H1 (cell line): ENCODE measurements at regions not wholly inside any gene's neighbourhood (a gene's known extent, or its start where the extent isn't known, plus 50 kb on each side); places are given as distances from the start of the nearest gene placed in this dataset.
"Not testable (repeated sequence)": the region's sequence is repeated elsewhere in the genome, so short reads cannot be mapped to it uniquely, and the experiment has no call there.

Experiments used
- CTCF ChIA-PET: fragments of 300-600 bp; sonication (Branson Sonifier 250); formaldehyde crosslinking; loops from one replicate; lab custom pipeline; 2021; ENCODE audit not compliant: partially characterized antibody; lab: Charles Lee
- POLR2A ChIA-PET: fragments of 300-600 bp; sonication (Branson Sonifier 250); formaldehyde crosslinking; loops from one replicate; lab custom pipeline; 2021; ENCODE audit warnings: inconsistent platforms; ENCODE audit not compliant: partially characterized antibody; lab: Charles Lee
- DNase-seq, 2 experiments: peaks; one replicate each; pipeline versions ENCODE4 v3.0.0 to v3.0.0-alpha.2; 2010 to 2022; ENCODE audit warnings: low spot score in 2 of 2, low read depth in 1 of 2, mixed read lengths in 1 of 2
- FAIRE-seq: peaks from 2 replicates; lab custom pipeline; 2011; peaks lifted over from hg19 to GRCh38; lab: Jason Lieb, UNC
- H2AFZ ChIP-seq: 2 replicates; pipeline ENCODE4 v1.8.1; 2012; ENCODE audit warnings: low read length, inconsistent platforms
- H2AK5ac ChIP-seq: 2 replicates; pipeline ENCODE4 v1.6.1; 2013; ENCODE audit warnings: low read depth, low read length
- H2BK120ac ChIP-seq: replicated peaks from 2 replicates; pipeline ENCODE3; 2013; ENCODE audit warnings: low read depth, low read length, inconsistent platforms
- H2BK12ac ChIP-seq: 2 replicates; pipeline ENCODE4 v1.6.1; 2013; ENCODE audit warnings: low read depth, low read length
- H2BK15ac ChIP-seq: 2 replicates; pipeline ENCODE4 v1.6.1; 2013; ENCODE audit warnings: low read length
- H2BK20ac ChIP-seq: 2 replicates; pipeline ENCODE4 v1.6.1; 2013; ENCODE audit warnings: low read length
- H2BK5ac ChIP-seq: 2 replicates; pipeline ENCODE4 v1.6.1; 2013; ENCODE audit warnings: low read depth, low read length
- H3K14ac ChIP-seq: 2 replicates; pipeline ENCODE4 v1.6.1; 2013; ENCODE audit warnings: inconsistent platforms; ENCODE audit not compliant: insufficient read length
- H3K18ac ChIP-seq: 2 replicates; pipeline ENCODE4 v1.6.1; 2013; ENCODE audit warnings: low read length; ENCODE audit errors: extremely low read depth
- H3K23ac ChIP-seq: 2 replicates; pipeline ENCODE4 v1.6.1; 2013; ENCODE audit warnings: inconsistent platforms; ENCODE audit not compliant: insufficient read length
- H3K23me2 ChIP-seq: 2 replicates; pipeline ENCODE4 v1.6.1; 2013; ENCODE audit warnings: low read depth, low read length
- H3K27ac ChIP-seq: 2 replicates; pipeline ENCODE4 v1.6.1; 2011; ENCODE audit warnings: low read depth, low read length, inconsistent platforms
- H3K27me3 ChIP-seq, 4 experiments: replicated peaks in 1 of 4; 1 replicate in 1 of 4; 2 replicates in 3 of 4; pipeline versions ENCODE4 v1.6.1 to v1.8.1; 2011 to 2013; ENCODE audit warnings: low read length in 3 of 4, mild to moderate bottlenecking in 3 of 4, inconsistent platforms in 2 of 4, mixed read lengths in 2 of 4, moderate library complexity in 1 of 4; ENCODE audit not compliant: control insufficient read depth in 3 of 4, insufficient read depth in 3 of 4; ENCODE audit errors: extremely low read depth in 1 of 4
- H3K36me3 ChIP-seq, 4 experiments: 2 replicates each; pipeline versions ENCODE4 v1.6.1 to v1.8.1; 2011 to 2013; ENCODE audit warnings: mild to moderate bottlenecking in 4 of 4, low read length in 3 of 4, moderate library complexity in 2 of 4, control low read depth in 1 of 4, inconsistent platforms in 1 of 4; ENCODE audit not compliant: insufficient read depth in 4 of 4, control insufficient read depth in 2 of 4
- H3K4ac ChIP-seq: replicated peaks from 2 replicates; pipeline ENCODE3; 2013; ENCODE audit warnings: low read length, low read depth, mixed read lengths, inconsistent platforms; ENCODE audit not compliant: insufficient read length
- H3K4me1 ChIP-seq, 4 experiments: replicated peaks in 1 of 4; 1 replicate in 1 of 4; 2 replicates in 3 of 4; pipeline versions ENCODE4 v1.6.1 to v1.8.1; 2011 to 2013; ENCODE audit warnings: low read length in 3 of 4, inconsistent platforms in 2 of 4, mixed read lengths in 1 of 4; ENCODE audit not compliant: insufficient read depth in 4 of 4, control insufficient read depth in 3 of 4
- H3K4me2 ChIP-seq, 2 experiments: 2 replicates each; pipeline versions ENCODE4 v1.6.1 to v1.8.1; 2011 to 2013; ENCODE audit warnings: low read depth in 2 of 2, low read length in 2 of 2, control low read depth in 1 of 2, inconsistent platforms in 1 of 2, mild to moderate bottlenecking in 1 of 2; ENCODE audit not compliant: insufficient read depth in 1 of 2
- H3K4me3 ChIP-seq, 4 experiments: fragments of 200-600, 300-600 bp in 1 of 4; sonication (generic), shearing (Covaris generic), sonication (Bioruptor Twin) in 1 of 4; 2 replicates each; pipeline versions ENCODE4 v1.5.1 to v1.8.1; 2011 to 2016; ENCODE audit warnings: low read length in 4 of 4, low read depth in 3 of 4, control low read depth in 2 of 4, inconsistent platforms in 2 of 4, mild to moderate bottlenecking in 2 of 4, mixed read lengths in 1 of 4, moderate library complexity in 1 of 4; ENCODE audit not compliant: insufficient read depth in 2 of 4; ENCODE audit errors: extremely low read depth in 1 of 4
- H3K56ac ChIP-seq: replicated peaks from 2 replicates; pipeline ENCODE3; 2013; ENCODE audit warnings: low read depth, mild to moderate bottlenecking, mixed read lengths, low read length, inconsistent platforms; ENCODE audit not compliant: insufficient read length
- H3K79me1 ChIP-seq: 2 replicates; pipeline ENCODE4 v1.6.1; 2013; ENCODE audit warnings: low read depth, low read length, control low read depth
- H3K79me2 ChIP-seq, 2 experiments: 2 replicates each; pipeline versions ENCODE4 v1.6.1 to v1.8.1; 2012 to 2013; ENCODE audit warnings: low read length in 2 of 2, mild to moderate bottlenecking in 2 of 2, inconsistent platforms in 1 of 2; ENCODE audit not compliant: insufficient read depth in 2 of 2, control insufficient read depth in 1 of 2
- H3K9ac ChIP-seq, 4 experiments: replicated peaks in 1 of 4; 1 replicate in 1 of 4; 2 replicates in 3 of 4; pipeline versions ENCODE4 v1.6.1 to v1.8.1; 2011 to 2013; ENCODE audit warnings: low read depth in 3 of 4, low read length in 3 of 4, control low read depth in 2 of 4, mild to moderate bottlenecking in 2 of 4, moderate library complexity in 2 of 4, inconsistent platforms in 1 of 4; ENCODE audit errors: extremely low read depth in 1 of 4
- H3K9me3 ChIP-seq, 2 experiments: 2 replicates each; pipeline versions ENCODE4 v1.6.1 to v1.8.1; 2012 to 2013; ENCODE audit warnings: mild to moderate bottlenecking in 2 of 2, moderate library complexity in 2 of 2, control low read depth in 1 of 2, inconsistent platforms in 1 of 2, low read depth in 1 of 2, low read length in 1 of 2, mixed read lengths in 1 of 2; ENCODE audit not compliant: insufficient read depth in 2 of 2
- H4K20me1 ChIP-seq, 2 experiments: replicated peaks in 1 of 2; 2 replicates each; pipeline versions ENCODE3 to v1.8.1; 2011 to 2013; ENCODE audit warnings: inconsistent platforms in 2 of 2, low read length in 2 of 2, mild to moderate bottlenecking in 1 of 2; ENCODE audit not compliant: insufficient read depth in 2 of 2, control insufficient read depth in 1 of 2
- H4K5ac ChIP-seq: 2 replicates; pipeline ENCODE4 v1.6.1; 2013; ENCODE audit warnings: low read length, low read depth, mixed read lengths, inconsistent platforms; ENCODE audit not compliant: insufficient read length
- H4K8ac ChIP-seq: 2 replicates; pipeline ENCODE4 v1.8.0; 2013; ENCODE audit warnings: mild to moderate bottlenecking, moderate library complexity, low read length, inconsistent platforms; ENCODE audit not compliant: insufficient read depth; ENCODE audit errors: extremely low read depth
- H4K91ac ChIP-seq: replicated peaks from 2 replicates; pipeline ENCODE3; 2013; ENCODE audit warnings: low read length, mixed read lengths, inconsistent platforms; ENCODE audit not compliant: insufficient read length
- WGBS, 2 experiments: shearing (Covaris generic) in 1 of 2; methylation state at CpG; one replicate each; pipeline versions ENCODE4 v1.1.6 to v1.1.7; 2013 to 2015; ENCODE audit warnings: low lambda C conversion rate in 2 of 2, mixed read lengths in 2 of 2, inconsistent platforms in 1 of 2, low coverage in 1 of 2, missing lambda C conversion rate in 1 of 2; ENCODE audit not compliant: insufficient replicate concordance in 2 of 2, insufficient coverage in 1 of 2, insufficient read length in 1 of 2; ENCODE audit errors: extremely low coverage in 1 of 2, missing lambda C conversion rate in 1 of 2; 5-methylcytosine and 5-hydroxymethylcytosine counted together

DNA sequence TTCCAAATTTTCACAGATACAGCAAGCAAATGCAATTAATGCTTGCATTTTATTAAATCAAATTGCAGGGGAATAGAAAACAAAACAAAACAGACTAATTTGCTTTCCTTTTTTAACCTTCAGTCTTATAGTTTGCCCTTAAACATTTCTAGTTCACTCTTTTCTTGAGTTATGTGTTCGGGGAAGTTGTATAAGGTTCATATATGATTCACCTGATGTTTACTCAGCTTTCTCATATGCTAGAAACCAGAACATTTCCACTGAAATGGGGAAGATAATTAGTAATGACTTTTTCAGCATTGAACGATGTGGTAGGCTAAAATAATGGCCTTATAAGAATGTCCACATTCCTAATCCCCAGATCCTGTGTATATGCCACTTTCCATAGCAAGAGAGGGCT lies 64.6 kb upstream of the NBPF26 start:
- no CpG with 5 or more reads among the region's 2 CpGs for WGBS, 2 experiments

DNA sequence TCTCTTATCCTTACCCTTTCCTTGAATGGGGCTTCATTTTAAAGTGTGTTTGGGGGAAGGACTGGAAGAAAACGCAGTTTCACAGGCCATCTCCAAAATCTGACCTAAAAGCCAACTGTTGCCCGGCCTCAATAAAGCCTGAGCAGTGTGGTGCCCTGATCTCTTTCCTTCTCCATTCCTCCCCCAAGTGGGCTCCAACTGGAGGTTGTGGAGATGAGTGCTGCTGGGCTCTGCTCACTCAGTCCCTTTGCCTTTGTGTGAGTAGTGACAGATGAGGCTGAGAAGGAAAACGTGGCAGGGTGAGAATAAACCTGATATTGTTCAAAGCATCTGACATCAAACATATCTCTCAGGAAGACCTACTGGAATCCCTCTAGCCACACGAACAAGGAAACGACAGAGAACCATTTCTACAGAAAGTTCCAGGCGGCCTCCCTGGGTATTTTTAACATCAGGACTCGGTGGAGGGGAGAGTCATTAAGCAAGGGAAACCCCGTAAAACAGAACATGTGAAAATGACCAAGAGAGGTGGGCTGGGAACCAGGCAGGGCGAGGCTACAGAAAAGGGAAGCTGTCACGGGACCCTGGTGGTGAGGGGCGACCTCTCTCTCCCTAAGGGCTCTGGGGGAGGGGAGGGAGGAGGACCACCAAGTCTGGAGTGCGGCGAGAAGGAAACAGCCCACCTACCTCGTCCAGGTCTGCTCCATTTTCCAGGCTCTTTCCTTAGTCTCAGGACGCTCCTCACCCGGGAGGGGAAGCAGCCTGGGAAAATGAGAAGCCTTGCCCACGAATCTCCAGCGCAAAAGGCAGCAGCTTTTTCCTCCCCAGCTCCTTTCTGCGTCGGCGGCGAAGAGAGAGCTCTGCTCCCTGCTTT lies 59.1 kb upstream of the NBPF26 start:
- H2BK5ac ChIP-seq, DNase-seq, H4K8ac ChIP-seq, H3K4me3 ChIP-seq, H3K79me1 ChIP-seq, H3K23ac ChIP-seq, H3K56ac ChIP-seq, H3K4me1 ChIP-seq, H2BK12ac ChIP-seq, CTCF ChIA-PET, H3K18ac ChIP-seq, H3K27me3 ChIP-seq, H4K91ac ChIP-seq, H3K23me2 ChIP-seq, H2BK120ac ChIP-seq, H3K4ac ChIP-seq, H4K20me1 ChIP-seq, FAIRE-seq, H2AK5ac ChIP-seq, H2BK20ac ChIP-seq, H2BK15ac ChIP-seq, H3K9me3 ChIP-seq, POLR2A ChIA-PET, H3K79me2 ChIP-seq, H2AFZ ChIP-seq, H3K14ac ChIP-seq, H3K27ac ChIP-seq, H4K5ac ChIP-seq, H3K36me3 ChIP-seq, H3K9ac ChIP-seq: not testable (repeated sequence)
- peak overlapping the region in 1 of 2 experiments; percentile 38; a peak in 1 of 4 replicates for H3K4me2 ChIP-seq
- 68% methylated on average over 2 of the region's 22 CpGs; no CpG with 5 or more reads in 1 of the 2 experiments for WGBS, 2 experiments

More for the DNA sequence above, 64.6 kb upstream of the NBPF26 start:
- H3K4me1 ChIP-seq, H3K27ac ChIP-seq, H3K79me2 ChIP-seq, DNase-seq, H2BK120ac ChIP-seq, CTCF ChIA-PET, H4K20me1 ChIP-seq, H3K4me3 ChIP-seq, H3K23me2 ChIP-seq, H2BK5ac ChIP-seq, H4K91ac ChIP-seq, H3K79me1 ChIP-seq, H3K18ac ChIP-seq, H3K27me3 ChIP-seq, H3K4ac ChIP-seq, POLR2A ChIA-PET, H2BK12ac ChIP-seq, H2BK20ac ChIP-seq, H2AFZ ChIP-seq, H4K5ac ChIP-seq, H3K36me3 ChIP-seq, H3K9me3 ChIP-seq, H2BK15ac ChIP-seq, H3K56ac ChIP-seq, H4K8ac ChIP-seq, H2AK5ac ChIP-seq, H3K4me2 ChIP-seq, H3K14ac ChIP-seq, H3K23ac ChIP-seq, FAIRE-seq, H3K9ac ChIP-seq: not testable (repeated sequence)
